Common myeloid progenitor, CD34-positive (primary cell): ENCODE measurements at regions not wholly inside any gene's neighbourhood (a gene's known extent, or its start where the extent isn't known, plus 50 kb on each side); places are given as distances from the start of the nearest gene placed in this dataset.

Experiments used
- CTCF ChIA-PET: fragments of 350-600 bp; sonication (Branson Sonifier 250); formaldehyde crosslinking; loops from one replicate; lab custom pipeline; 2021; ENCODE audit warnings: antibody characterized with exemption; lab: Charles Lee
- POLR2A ChIA-PET: fragments of 350-600 bp; sonication (Branson Sonifier 250); formaldehyde crosslinking; loops from one replicate; lab custom pipeline; 2021; ENCODE audit warnings: antibody characterized with exemption; lab: Charles Lee
- DNase-seq, 3 donors: peaks; one replicate each; pipeline versions ENCODE4 v3.0.0 to v3.0.0-alpha.2; 2013
- H3K27ac ChIP-seq, 2 experiments: 1 replicate in 1 of 2; 2 replicates in 1 of 2; pipeline ENCODE4 v1.7.0; 2013; ENCODE audit warnings: inconsistent platforms in 2 of 2, low read length in 2 of 2, mild to moderate bottlenecking in 2 of 2, low read depth in 1 of 2, moderate library complexity in 1 of 2; ENCODE audit not compliant: severe bottlenecking in 2 of 2, insufficient read depth in 1 of 2, poor library complexity in 1 of 2
- H3K27me3 ChIP-seq, 5 experiments: replicated peaks in 2 of 5; 1 replicate in 3 of 5; 2 replicates in 2 of 5; pipeline versions ENCODE4 v1.6.1 to v1.7.0; 2013; ENCODE audit warnings: low read length in 4 of 5, mild to moderate bottlenecking in 2 of 5, moderate library complexity in 2 of 5, inconsistent platforms in 1 of 5; ENCODE audit not compliant: insufficient read depth in 5 of 5, control insufficient read depth in 4 of 5
- H3K36me3 ChIP-seq, 4 experiments: 1 replicate in 2 of 4; 2 replicates in 2 of 4; pipeline versions ENCODE4 v1.6.1 to v1.7.0; 2013; ENCODE audit warnings: low read length in 3 of 4, control low read depth in 1 of 4, mild to moderate bottlenecking in 1 of 4; ENCODE audit not compliant: control insufficient read depth in 4 of 4, insufficient read depth in 4 of 4
- H3K4me1 ChIP-seq, 4 experiments: 1 replicate in 3 of 4; 2 replicates in 1 of 4; pipeline versions ENCODE4 v1.6.1 to v1.7.1; 2013; ENCODE audit warnings: low read length in 3 of 4, mild to moderate bottlenecking in 3 of 4, control low read depth in 1 of 4, inconsistent platforms in 1 of 4, moderate library complexity in 1 of 4; ENCODE audit not compliant: control insufficient read depth in 4 of 4, insufficient read depth in 4 of 4; ENCODE audit errors: control extremely low read depth in 1 of 4
- H3K4me3 ChIP-seq, 7 experiments: 1 replicate in 4 of 7; 2 replicates in 3 of 7; pipeline versions ENCODE4 v1.5.1 to v1.7.0; 2013; ENCODE audit warnings: mild to moderate bottlenecking in 7 of 7, low read length in 6 of 7, moderate library complexity in 6 of 7, inconsistent platforms in 2 of 7, low read depth in 2 of 7, control low read depth in 1 of 7; ENCODE audit not compliant: insufficient read depth in 4 of 7, control insufficient read depth in 1 of 7; ENCODE audit errors: extremely low read depth in 1 of 7
- H3K9me3 ChIP-seq, 5 experiments: 1 replicate in 4 of 5; 2 replicates in 1 of 5; pipeline versions ENCODE4 v1.6.1 to v1.7.1; 2013; ENCODE audit warnings: low read length in 4 of 5, mild to moderate bottlenecking in 2 of 5, inconsistent platforms in 1 of 5, low read depth in 1 of 5, moderate library complexity in 1 of 5; ENCODE audit not compliant: control insufficient read depth in 4 of 5, insufficient read depth in 2 of 5; ENCODE audit errors: control extremely low read depth in 1 of 5
- WGBS: methylation state at CpG from one replicate; pipeline ENCODE4 v1.1.5; 2013; ENCODE audit not compliant: insufficient coverage; 5-methylcytosine and 5-hydroxymethylcytosine counted together

DNA sequence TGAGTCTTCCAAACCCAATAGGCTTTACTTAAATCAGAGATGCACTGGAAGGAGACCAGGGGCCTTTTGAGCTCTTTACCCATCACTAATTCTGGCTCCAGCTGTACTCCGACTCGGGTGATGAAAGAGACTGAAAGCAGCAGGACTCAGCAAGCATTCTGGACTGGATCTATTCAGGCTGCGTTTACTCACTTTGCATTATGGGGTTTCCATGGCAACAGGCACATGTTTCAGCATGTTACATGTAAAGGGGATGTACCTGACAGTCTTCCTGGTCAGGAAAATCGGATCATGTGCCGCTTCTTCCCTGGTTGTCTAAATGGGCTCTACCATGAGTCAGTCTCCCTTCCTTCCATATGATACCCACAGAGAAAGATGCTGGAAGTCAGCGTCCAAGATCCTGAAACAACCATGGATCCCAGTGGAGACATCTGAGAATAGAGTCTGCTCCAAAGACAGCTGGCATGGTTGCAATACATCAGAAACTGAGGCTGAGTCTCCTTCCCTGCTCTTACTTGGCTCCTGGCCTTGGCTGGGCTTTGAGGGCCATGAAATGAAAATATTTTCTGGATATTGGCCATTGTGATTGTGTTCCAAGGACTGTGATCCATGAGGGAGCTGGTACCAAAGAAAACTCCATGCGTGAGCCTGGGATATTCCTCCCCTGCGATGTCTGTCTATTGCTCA lies 102.5 kb upstream of the TNC start:
- H3K27ac ChIP-seq = no peak overlapping the region
- 93% methylated on average over 3 of the region's 8 CpGs for WGBS

DNA sequence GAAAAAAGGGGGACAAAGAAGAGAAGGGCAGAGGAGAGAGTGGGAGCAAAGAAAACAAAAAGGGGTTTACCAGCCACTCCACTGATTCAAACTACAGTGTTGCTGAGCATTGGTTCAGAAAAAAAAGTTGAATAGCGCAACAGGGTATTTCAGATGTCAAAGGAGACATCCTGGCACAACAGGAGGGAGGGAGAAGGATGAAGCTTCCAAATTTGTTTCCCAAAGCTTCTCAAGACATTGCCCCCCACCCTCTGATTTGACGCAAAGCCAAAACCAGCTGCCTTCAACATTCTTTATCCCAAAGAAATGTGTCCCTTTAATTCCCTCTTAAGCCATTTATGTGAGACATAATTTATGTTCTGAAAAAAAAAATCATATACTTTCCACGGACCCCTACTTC lies 105.5 kb upstream of the TNC start:
- DNase-seq = no peak
- ChIA-PET CTCF (no interaction called here), POLR2A (no interaction called here)
- Histone ChIP-seq H3K4me3 (no peak overlapping the region), H3K9me3 (no peaks in the 10 kb centered on the region), H3K27me3 (peaks cover 0 to 6% (median 0%) of the 10 kb centered on the region in 5 experiments), H3K4me1 (no peaks in the 10 kb centered on the region), H3K36me3 (no peaks in the 10 kb centered on the region), H3K27ac (no peak overlapping the region)
- 100% methylated on average over 1 of the region's 3 CpGs for WGBS

More for the DNA sequence above, 102.5 kb upstream of the TNC start:
- no peak overlapping the region for H3K4me3 ChIP-seq
- ChIA-PET CTCF (no interaction called here), POLR2A (no interaction called here)
- H3K36me3 ChIP-seq = no peaks in the 10 kb centered on the region
- H3K4me1 ChIP-seq = no peaks in the 10 kb centered on the region
- peaks cover 0 to 4% (median 0%) of the 10 kb centered on the region in 5 experiments for H3K27me3 ChIP-seq
- no peak for DNase-seq
- H3K9me3 ChIP-seq = no peaks in the 10 kb centered on the region

DNA sequence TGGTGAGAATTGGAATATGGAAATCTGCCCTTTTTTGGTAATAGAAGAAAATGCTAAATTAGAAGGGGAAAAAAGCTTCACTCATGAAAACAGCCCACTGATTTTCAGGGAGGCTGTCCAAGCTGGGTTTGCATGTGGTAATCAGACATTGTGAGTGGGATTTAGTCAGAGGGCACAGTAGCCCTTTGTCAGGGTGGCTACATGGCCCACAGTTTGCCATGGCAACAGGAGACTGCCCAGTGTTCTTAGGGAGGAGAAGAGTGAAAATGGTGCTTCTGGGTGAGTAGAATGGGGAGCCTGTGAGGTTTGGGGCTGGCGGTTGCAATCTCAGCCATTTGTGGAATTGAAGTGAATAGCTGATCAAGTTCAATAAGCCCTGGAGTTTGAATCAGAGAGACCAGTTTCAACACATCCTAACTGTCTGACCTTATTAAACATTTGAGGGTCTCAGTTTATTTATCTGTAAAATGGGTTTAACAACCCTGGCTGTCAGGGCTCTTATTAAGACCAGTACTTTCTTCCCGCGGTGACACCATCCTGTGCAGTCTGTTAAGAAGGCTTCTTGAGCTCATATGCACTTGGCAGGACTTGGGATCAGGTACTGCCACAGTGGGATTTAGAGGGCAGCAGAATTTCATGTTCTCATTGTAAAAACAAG lies 107.6 kb upstream of the TNC start:
- Histone ChIP-seq H3K4me3 (no peak overlapping the region), H3K36me3 (no peaks in the 10 kb centered on the region), H3K27ac (no peak overlapping the region), H3K9me3 (no peaks in the 10 kb centered on the region), H3K4me1 (no peaks in the 10 kb centered on the region), H3K27me3 (peaks cover 0 to 6% (median 0%) of the 10 kb centered on the region in 5 experiments)
- ChIA-PET POLR2A (no interaction called here), CTCF (no interaction called here)
- WGBS = 96% methylated on average over 2 of the region's 3 CpGs
- no peak for DNase-seq

DNA sequence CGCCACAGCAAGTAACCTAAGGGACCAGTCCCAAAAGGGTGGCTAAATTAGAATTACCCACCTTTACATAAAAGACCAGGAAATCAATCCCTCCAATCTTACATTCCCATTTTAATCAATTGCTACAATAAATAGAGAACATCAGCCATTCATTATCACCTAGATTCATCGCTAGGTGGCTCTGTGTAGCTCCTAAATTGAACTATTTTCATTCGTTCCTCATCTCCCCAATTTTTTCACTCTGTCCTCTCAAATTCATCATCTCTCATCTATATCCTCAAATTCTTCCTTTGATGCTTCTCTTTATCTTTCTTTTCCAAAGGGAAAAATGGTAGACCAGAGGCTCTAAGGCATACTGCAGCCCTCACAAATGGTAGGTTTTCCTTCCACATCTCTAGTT lies 108.2 kb upstream of the TNC start:
- WGBS = 88% methylated on average over 3 of the region's 3 CpGs
- no peaks in the 10 kb centered on the region for H3K4me1 ChIP-seq
- H3K27me3 ChIP-seq = peaks cover 0 to 6% (median 0%) of the 10 kb centered on the region in 5 experiments
- POLR2A ChIA-PET = no interaction called here
- no peak overlapping the region for H3K4me3 ChIP-seq
- no peak for DNase-seq
- no peak overlapping the region for H3K27ac ChIP-seq
- no peaks in the 10 kb centered on the region for H3K9me3 ChIP-seq
- no peaks in the 10 kb centered on the region for H3K36me3 ChIP-seq
- CTCF ChIA-PET = no interaction called here

GRCh38 chr9:115229496-115229895 lies 111.5 kb upstream of the TNC start:
- no peak overlapping the region for H3K27ac ChIP-seq
- H3K36me3 ChIP-seq = no peaks in the 10 kb centered on the region
- CTCF ChIA-PET = no interaction called here
- POLR2A ChIA-PET = no interaction called here
- peaks cover 0 to 6% (median 0%) of the 10 kb centered on the region in 5 experiments for H3K27me3 ChIP-seq
- H3K4me1 ChIP-seq = no peaks in the 10 kb centered on the region
- H3K4me3 ChIP-seq = no peak overlapping the region
- DNase-seq = no peak
- 90% methylated on average over 2 of the region's 2 CpGs for WGBS
- no peaks in the 10 kb centered on the region for H3K9me3 ChIP-seq

DNA sequence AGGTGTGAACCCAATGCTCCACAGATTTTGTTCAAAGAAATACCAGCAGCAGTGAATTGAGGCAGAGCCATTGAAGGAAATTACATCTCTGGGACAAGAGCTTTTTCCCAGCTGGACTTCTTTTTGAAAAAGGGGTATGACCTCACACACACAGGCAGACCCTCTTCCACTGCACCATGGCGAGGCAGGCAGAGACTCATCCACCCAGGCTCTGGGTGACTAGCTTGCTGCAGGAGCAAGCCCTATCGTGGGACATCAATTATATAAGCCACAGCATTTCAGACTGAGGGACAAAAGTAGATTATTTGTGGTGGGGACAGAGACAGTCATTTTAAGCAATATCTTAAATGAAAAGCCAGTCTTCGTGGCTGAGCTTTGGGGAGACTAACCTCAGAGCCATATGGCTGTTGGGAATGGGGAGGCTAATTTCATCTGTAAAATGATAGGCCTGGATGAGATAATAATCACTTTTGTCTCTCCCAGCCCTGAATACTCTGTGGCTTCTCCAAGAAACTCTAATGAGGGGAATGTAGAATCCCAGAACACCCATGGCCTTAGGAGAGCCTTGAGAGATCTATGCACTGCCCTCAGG lies 113.1 kb upstream of the TNC start:
- no peak for DNase-seq
- Histone ChIP-seq H3K36me3 (no peaks in the 10 kb centered on the region), H3K27ac (no peak overlapping the region), H3K27me3 (peaks cover 0 to 5% (median 0%) of the 10 kb centered on the region in 5 experiments), H3K4me1 (no peaks in the 10 kb centered on the region), H3K4me3 (no peak overlapping the region), H3K9me3 (no peaks in the 10 kb centered on the region)
- CTCF ChIA-PET = no interaction called here
- 93% methylated on average over 2 of the region's 3 CpGs for WGBS
- POLR2A ChIA-PET = no interaction called here

DNA sequence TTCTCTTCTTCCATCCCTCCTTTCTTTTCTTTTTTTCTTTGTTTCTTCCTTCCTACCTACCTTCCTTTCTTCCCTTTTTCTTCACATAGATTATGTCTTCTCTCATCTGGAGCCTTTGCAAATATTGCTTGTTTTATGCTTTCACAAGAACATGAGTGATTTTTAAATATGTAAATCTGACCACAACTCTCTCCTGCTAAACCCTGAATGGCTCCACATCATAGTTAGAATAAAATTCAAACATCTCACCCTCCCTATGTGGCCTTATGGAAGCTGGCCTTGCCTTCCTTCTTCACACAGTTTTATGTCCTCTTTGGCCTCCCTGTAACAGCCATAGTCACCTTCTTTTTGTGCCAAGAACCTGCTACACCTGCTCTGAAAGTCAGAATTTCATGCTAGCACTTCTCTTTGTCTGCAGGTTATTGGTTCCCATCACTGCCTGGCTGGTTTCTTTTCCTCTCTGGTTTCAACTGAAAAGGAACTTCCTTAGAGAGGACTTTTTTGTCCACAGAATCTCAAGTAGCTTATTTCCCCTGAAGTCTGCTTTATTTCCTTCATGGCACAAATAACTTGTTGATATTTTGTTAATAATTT lies 114.3 kb upstream of the TNC start:
- DNase-seq = no peak
- CTCF ChIA-PET = no interaction called here
- Histone ChIP-seq H3K27ac (no peak overlapping the region), H3K4me3 (no peak overlapping the region), H3K36me3 (no peaks in the 10 kb centered on the region), H3K4me1 (no peaks in the 10 kb centered on the region), H3K27me3 (peaks cover 0 to 3% (median 0%) of the 10 kb centered on the region in 5 experiments), H3K9me3 (no peaks in the 10 kb centered on the region)
- POLR2A ChIA-PET = no interaction called here
